Testis (tissue), 2 donors: ENCODE measurements at regions not wholly inside any gene's neighbourhood (a gene's known extent, or its start where the extent isn't known, plus 50 kb on each side); places are given as distances from the start of the nearest gene placed in this dataset.

Source experiments
- DNase-seq: peaks from one replicate; pipeline ENCODE4 v3.0.0-alpha.2; 2019
- H3K27ac ChIP-seq, 2 donors: fragments of 200-600 bp; sonication (generic); one replicate each; pipeline ENCODE4 v1.5.1; 2019
- H3K27me3 ChIP-seq: fragments of 200-600 bp; sonication (generic); one replicate; pipeline ENCODE4 v1.5.1; 2019
- H3K36me3 ChIP-seq: fragments of 200-600 bp; sonication (generic); one replicate; pipeline ENCODE4 v1.5.1; 2017; ENCODE audit warnings: low read depth; ENCODE audit errors: missing control alignments
- H3K4me1 ChIP-seq: fragments of 200-600 bp; sonication (generic); one replicate; pipeline ENCODE4 v1.5.1; 2019
- H3K4me3 ChIP-seq, 2 donors: fragments of 200-600 bp; sonication (generic); one replicate each; pipeline ENCODE4 v1.5.1; 2017 to 2019
- H3K9me3 ChIP-seq: fragments of 200-600 bp; sonication (generic); one replicate; pipeline ENCODE4 v1.5.1; 2017
- POLR2A ChIP-seq: fragments of 450-650 bp; IDR thresholded peaks from one replicate; pipeline ENCODE4 v1.6.1; 2017; ENCODE audit warnings: antibody characterized with exemption, mild to moderate bottlenecking, moderate library complexity
- WGBS, 2 donors: methylation state at CpG; one replicate each; pipeline ENCODE4 v1.1.5; 2018; 5-methylcytosine and 5-hydroxymethylcytosine counted together
- intact Hi-C: fragments of 100-400 bp; cut with DNase I; formaldehyde crosslinking; loops from one replicate; pipeline ENCODE4 v1.15.1; 2023; ENCODE audit warnings: low total_unique reads
- TF ChIP-seq, protein P1 (sequence below), 3 experiments: fragments of 450-650 bp in 2 of 3; fragments of 200-600 bp in 1 of 3; sonication (generic) in 1 of 3; IDR thresholded peaks; one replicate each; pipeline ENCODE4 v1.5.1; 2016 to 2019; ENCODE audit warnings: antibody characterized with exemption in 3 of 3, mild to moderate bottlenecking in 2 of 3, moderate library complexity in 1 of 3

DNA sequence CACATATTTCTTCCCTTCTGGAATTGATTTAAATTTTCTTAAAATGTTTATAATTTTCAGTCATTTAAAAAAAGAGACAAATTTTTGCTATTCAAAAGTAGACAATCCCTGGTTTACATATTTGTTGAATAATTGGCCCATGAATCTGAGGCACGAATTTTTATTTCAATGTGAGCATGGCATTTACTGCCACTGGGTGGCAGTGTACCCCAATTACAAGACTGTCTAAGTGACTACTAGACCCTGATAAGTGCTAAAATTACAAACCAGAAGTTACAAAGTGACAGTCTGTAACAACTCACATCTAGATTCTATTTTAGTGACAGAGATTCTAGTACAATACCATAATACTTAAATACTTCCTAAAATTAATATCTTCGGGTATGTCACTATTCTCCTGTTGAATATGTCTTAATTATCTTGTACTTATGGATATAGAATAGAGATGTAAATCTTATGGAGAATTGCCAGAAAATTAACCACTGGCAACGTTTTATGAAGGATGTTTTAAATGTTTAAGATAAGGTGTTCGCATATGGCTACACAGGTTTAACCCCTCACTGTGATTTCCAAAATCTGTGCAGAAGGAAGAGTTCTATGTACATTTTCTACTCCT is 235.8 kb downstream of the MAP2K4 start:
- intact Hi-C loops: loop anchor here (10.0 kb wide), 1 partner anchor 408 kb away; the partner anchor contains the start of gene MYOCD
- DNase-seq: peak; percentile 71
- Histone ChIP-seq H3K4me1 (no peaks in the 10 kb centered on the region), H3K36me3 (no peaks in the 10 kb centered on the region), H3K27ac (no peak overlapping the region), H3K4me3 (no peak overlapping the region), H3K9me3 (no peaks in the 10 kb centered on the region), H3K27me3 (no peaks in the 10 kb centered on the region)
- TF ChIP-seq, protein P1, sequence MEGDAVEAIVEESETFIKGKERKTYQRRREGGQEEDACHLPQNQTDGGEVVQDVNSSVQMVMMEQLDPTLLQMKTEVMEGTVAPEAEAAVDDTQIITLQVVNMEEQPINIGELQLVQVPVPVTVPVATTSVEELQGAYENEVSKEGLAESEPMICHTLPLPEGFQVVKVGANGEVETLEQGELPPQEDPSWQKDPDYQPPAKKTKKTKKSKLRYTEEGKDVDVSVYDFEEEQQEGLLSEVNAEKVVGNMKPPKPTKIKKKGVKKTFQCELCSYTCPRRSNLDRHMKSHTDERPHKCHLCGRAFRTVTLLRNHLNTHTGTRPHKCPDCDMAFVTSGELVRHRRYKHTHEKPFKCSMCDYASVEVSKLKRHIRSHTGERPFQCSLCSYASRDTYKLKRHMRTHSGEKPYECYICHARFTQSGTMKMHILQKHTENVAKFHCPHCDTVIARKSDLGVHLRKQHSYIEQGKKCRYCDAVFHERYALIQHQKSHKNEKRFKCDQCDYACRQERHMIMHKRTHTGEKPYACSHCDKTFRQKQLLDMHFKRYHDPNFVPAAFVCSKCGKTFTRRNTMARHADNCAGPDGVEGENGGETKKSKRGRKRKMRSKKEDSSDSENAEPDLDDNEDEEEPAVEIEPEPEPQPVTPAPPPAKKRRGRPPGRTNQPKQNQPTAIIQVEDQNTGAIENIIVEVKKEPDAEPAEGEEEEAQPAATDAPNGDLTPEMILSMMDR (IDR thresholded peaks at IDR 0.05): peak; percentile 79 to 91 (median 86)
- TF ChIP-seq POLR2A: no peak
- WGBS, 2 donors: 25 to 34% methylated on average over 4 of the region's 4 CpGs

DNA sequence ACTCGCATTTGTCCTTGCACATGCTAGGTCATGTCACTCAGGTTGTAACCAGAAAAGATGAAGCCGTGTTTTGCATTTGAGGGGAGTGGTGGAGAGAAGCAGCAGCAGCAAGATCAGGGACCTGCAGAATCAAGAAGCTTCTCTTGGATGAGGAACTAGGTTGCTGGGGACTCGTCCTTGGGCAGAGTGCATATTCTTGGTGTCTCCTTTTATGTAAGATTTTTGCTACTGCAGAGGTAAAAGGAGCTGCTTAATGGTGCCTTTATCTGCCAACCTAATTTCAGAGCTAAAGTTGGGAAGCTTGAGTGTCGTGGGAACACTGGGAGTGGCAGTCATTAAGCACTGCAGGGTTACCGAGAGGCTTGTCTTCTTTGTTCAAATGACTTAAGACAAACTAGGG is 236.5 kb downstream of the MAP2K4 start:
- H3K27ac ChIP-seq: no peak overlapping the region
- no peak overlapping the region for H3K4me3 ChIP-seq
- no peaks in the 10 kb centered on the region for H3K27me3 ChIP-seq
- no peaks in the 10 kb centered on the region for H3K9me3 ChIP-seq
- no peaks in the 10 kb centered on the region for H3K4me1 ChIP-seq
- WGBS, 2 donors: 37 to 39% methylated on average over 5 of the region's 5 CpGs
- intact Hi-C loops: loop anchor here (10.0 kb wide), 1 partner anchor 408 kb away; the partner anchor contains the start of gene MYOCD
- H3K36me3 ChIP-seq: no peaks in the 10 kb centered on the region
- no peak for TF ChIP-seq POLR2A
- TF ChIP-seq, protein P1 (IDR thresholded peaks at IDR 0.05): no peak
- no peak for DNase-seq

DNA sequence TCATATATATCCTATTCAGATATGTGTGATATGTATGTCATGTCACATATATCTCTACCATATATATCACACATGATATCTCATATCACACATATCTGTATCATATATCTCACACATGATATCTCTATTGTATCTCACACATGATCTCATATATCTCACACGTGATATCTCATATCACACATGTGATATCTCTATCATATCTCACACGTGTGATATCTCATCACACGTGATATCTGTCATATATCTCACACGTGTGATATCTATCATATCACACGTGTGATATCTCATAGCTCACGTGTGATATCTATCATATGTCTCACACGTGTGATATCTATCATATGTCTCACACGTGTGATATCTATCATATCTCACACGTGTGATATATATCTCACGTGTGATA is 240.7 kb downstream of the MAP2K4 start:
- Histone ChIP-seq H3K27me3 (no peaks in the 10 kb centered on the region), H3K27ac (no peak overlapping the region), H3K4me1 (no peaks in the 10 kb centered on the region), H3K9me3 (no peaks in the 10 kb centered on the region), H3K36me3 (no peaks in the 10 kb centered on the region), H3K4me3 (no peak overlapping the region)
- DNase-seq: no peak
- no peak for TF ChIP-seq POLR2A
- TF ChIP-seq, protein P1 (IDR thresholded peaks at IDR 0.05): no peak
- intact Hi-C loops: no loop called here
- 68 to 81% methylated on average over 10 of the region's 10 CpGs for WGBS, 2 donors

DNA sequence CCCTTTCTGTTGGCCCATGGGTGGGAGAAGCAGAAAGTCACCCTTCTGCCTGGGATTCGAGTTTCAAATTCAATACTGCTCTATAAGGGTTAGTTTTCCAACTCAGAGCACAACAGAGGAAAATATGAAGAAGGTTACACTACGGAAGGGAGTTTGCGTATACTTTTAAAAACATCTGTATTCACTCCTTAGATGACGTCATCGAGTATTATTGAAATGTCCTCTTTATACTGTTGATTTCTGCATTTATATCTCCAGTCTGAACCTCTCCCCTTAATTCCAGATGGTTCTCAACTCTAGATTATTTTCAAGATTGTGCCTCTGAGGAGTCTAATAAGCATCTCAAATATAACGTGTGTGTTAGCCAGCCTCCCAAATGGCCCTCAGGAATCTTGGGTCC is 249.1 kb downstream of the MAP2K4 start:
- Histone ChIP-seq H3K4me1 (no peaks in the 10 kb centered on the region), H3K36me3 (no peaks in the 10 kb centered on the region), H3K9me3 (no peaks in the 10 kb centered on the region), H3K27ac (peak overlapping the region in 1 of 2 donors; percentile 28), H3K4me3 (no peak overlapping the region), H3K27me3 (no peaks in the 10 kb centered on the region)
- TF ChIP-seq, protein P1 (IDR thresholded peaks at IDR 0.05): no peak
- TF ChIP-seq POLR2A: no peak
- WGBS, 2 donors: 79 to 83% methylated on average over 6 of the region's 6 CpGs
- intact Hi-C loops: no loop called here
- no peak for DNase-seq

DNA sequence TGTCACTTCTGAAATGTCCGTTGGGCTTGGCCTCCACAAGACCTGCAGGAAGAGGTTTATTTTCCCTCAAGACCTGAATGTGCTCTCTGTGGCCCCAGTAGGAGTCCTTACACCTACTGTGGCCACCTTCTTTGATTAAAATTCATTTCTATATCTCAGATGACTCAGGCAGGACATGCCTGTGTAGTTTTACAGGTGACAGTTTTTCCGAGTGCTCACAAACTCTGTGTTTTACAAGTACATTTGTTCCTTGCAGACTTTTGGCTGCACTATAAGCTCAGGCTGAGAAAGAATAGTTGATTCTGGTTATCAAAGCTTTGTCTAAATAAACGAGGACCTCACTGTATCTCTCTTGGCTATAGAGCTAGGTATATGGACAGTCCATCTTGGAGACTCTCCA is 257.1 kb downstream of the MAP2K4 start:
- no peaks in the 10 kb centered on the region for H3K9me3 ChIP-seq
- H3K4me1 ChIP-seq: no peaks in the 10 kb centered on the region
- intact Hi-C loops: no loop called here
- DNase-seq: no peak
- 68 to 75% methylated on average over 3 of the region's 3 CpGs for WGBS, 2 donors
- no peaks in the 10 kb centered on the region for H3K27me3 ChIP-seq
- H3K36me3 ChIP-seq: no peaks in the 10 kb centered on the region
- TF ChIP-seq, protein P1 (IDR thresholded peaks at IDR 0.05): no peak
- no peak for TF ChIP-seq POLR2A
- H3K27ac ChIP-seq: no peak overlapping the region
- no peak overlapping the region for H3K4me3 ChIP-seq
